HG03066 (cell line): ENCODE measurements at regions not wholly inside any gene's neighbourhood (a gene's known extent, or its start where the extent isn't known, plus 50 kb on each side); places are given as distances from the start of the nearest gene placed in this dataset.

Experiments
- ATAC-seq: cut with Tn5 transposase; IDR thresholded peaks from one replicate; pipeline ENCODE4 v1.9.1; 2021; ENCODE audit warnings: low read depth; ENCODE audit not compliant: unreplicated experiment

GRCh38 chr7:50178166-50178565 is 85.1 kb upstream of the ZPBP start:
- ATAC-seq: no peak

- ATAC-seq: no peak
These were observed 81.9 kb upstream of the ZPBP start for GRCh38 chr7:50174948-50175347.

DNA sequence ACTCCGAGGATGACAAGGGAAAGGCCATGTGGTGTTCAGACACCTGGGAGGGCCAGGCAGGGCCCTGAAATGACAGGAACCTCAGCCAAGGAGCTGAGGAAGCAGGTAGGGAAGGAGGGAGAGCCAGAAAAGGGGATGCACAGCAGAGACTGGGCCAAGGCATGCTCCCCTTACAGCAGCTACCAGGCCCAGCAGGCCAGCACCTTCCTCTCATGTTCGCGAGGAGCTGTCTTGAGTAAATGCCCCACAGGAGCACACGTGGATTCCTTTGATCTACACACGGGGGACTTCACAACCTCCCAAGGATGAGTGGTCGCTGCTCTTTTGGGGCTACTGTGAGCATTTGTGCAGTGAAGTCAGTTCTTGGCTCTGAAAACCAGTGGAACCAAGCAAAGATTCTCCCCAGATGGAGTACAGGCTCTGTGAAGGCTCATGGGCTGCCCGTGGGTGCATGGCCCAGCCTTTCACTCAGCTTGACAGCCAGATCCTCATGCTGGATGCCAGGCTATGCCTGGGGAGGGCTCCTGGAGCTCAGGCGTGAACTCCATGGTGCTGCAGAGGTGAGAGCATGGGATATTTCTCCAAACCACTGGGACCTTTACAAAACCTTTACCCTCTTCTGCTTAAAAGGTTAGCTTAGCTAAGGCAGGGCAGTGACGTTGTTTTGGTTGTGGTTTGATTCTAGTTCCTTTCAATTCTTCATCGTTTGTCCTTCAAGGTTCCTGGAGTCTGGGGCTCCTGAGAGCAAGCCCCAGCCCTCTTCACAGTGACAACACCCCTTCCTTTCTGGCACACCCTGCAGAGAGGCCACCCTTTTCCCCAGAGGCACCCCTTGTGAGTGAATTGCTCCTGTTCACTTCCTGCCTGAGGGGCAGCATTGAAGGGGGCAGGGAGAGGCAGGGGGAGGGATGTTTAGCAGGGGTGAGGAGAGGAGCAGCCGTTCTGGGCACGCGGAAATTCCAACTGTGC is 74.2 kb upstream of the ZPBP start:
- ATAC-seq: no peak

DNA sequence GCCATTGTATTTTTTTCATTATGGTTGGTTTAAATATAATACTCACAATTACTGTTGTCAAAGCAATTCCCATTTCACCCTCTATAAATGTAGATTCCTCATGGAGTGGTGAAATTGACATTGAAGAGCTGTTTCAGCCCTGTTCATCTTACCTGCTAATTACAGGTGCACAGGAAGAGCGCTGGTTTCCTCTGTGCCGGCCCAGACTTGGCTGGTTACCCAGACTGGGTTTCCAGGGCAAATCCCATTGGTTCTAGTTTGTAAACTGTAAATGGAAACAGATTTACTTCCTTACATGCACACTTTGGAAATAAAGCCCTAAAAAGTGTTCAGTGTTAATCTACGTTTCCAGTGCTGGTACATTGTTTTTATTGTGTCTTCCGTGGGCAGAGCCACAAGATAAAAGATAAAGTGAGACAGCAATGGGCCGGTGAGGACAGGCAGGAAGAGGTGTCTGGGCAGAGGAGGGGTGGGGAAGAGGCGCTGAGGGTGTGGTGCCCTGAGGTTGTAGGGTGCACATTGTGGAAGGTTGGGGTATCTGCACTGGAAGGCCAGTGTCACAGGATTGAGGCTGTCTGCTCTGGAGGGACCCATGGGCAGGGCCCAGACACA is 71.6 kb upstream of the ZPBP start:
- ATAC-seq: no peak

- ATAC-seq: no peak
These were observed 67.2 kb upstream of the ZPBP start for GRCh38 chr7:50160206-50160605.

DNA sequence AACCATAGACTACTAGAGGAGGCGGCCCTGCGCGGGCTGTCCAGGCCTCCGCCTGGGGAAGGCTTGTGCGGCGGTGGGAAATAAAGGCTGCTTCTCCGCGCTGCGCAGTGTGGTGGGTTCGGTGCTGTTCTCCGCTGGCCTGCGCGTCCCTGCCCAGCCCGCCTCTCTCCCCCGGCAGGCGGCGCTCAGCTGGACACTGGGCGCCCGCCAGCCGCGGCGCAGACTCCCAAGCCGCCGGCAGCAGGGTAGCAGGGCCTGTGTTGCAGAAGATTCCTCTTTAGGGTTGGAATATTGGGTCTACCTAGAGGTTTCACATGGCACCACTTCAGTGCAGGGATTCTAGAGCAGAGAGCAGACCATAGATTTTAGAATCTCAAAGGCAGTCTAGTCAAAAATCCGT is 66.1 kb upstream of the ZPBP start:
- no peak for ATAC-seq

GRCh38 chr7:50156706-50157105 is 63.7 kb upstream of the ZPBP start:
- no peak for ATAC-seq

DNA sequence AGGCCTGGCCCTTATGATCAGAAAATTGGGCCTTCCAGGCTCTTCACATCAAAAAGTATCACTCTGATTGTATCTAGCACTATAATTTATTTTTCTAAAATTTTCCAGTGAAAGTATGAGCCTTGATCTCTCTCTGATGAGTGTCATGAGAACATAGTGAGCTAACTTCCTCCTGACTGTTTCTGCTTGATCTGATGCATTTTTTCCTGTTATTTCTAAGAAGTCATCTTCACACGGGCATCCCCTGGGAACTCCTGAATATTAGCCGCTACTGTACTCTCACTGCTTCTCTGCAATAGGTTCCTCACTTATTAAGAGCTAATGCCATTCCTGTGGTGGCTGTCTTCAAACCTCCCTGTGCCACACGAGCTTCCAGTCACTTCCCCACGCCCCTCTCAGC is 63.1 kb upstream of the ZPBP start:
- no peak for ATAC-seq

DNA sequence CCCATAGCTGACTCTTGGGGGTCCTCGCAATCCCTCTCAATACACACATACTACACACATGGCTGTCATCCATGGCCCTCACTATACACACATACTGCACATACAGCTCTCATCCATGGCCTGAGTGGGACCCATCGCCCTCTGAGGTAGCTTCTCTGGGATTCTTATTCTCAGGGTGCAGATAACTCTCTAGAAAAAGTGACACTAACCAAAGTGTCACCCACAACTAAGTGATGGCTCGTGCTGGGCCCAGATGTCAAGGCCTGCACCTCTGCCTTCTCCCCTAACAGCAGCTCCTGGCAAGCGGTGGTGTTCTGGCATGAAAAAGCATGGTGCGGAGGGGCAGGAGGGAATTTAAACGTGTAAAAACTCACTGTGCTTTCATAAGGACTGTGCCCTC is 62.7 kb upstream of the ZPBP start:
- no peak for ATAC-seq

- no peak for ATAC-seq
These were observed 60.9 kb upstream of the ZPBP start for GRCh38 chr7:50153995-50154394.

- no peak for ATAC-seq
These were observed 60.1 kb upstream of the ZPBP start for GRCh38 chr7:50153148-50153547.

GRCh38 chr7:50152486-50152885 is 59.4 kb upstream of the ZPBP start:
- no peak for ATAC-seq

DNA sequence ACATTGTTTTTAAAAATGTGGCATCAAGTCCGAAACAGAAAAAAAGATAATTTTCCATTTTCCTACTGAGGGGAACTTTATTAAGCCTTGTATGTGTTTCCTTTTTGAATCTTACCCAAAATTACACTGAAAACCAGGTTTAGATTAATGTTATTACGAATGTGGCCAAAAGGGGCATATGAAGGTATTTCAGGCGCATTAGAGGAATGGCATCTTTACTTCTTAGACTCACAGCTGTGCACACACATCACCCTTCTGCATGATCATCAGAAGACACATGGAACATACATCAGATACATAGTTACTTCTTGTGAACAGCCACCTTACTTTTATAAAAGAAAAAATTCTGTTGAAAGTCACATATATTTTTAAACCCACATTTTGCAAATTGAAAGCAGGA is 58.6 kb upstream of the ZPBP start:
- no peak for ATAC-seq

DNA sequence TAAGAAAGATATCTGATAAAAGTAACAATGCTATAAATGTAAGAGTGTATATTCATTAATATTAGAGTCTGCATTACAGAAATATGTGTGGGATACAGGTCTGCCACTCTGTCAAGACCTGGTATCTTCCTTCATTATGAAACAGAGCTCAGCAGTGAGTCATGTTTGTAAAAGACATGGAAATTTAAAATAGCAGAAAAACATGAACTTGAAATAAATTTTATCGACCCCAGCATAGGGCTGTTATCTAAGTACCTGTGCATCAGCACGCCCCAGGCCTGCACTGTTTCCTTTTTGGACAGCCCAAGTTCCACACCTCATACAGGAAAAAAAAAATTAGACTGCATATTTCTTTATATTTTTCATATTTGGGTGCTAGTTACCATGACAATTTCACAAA is 58.0 kb upstream of the ZPBP start:
- ATAC-seq: no peak

GRCh38 chr7:50149369-50149768 is 56.3 kb upstream of the ZPBP start:
- no peak for ATAC-seq

GRCh38 chr7:50147951-50148808 is 55.1 kb upstream of the ZPBP start:
- ATAC-seq: no peak

DNA sequence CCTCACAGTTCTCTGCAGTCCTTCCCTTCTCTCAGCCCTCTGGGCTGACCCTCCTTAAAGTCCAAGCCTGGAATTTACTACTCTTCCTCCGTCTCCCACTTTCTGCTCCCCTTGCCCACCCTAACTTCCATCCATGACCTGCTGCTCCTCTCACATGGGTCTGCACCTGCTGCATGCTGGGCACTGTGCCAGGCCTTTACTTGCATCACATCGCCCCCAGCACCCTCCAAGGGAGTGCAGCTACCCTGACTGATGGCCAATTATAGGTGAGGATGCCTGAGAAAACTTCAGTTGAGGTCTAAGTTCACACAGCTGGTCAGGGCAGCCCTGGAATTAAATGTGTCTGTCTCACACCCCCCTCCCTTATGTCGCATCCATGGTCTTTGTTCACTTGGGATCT is 53.6 kb upstream of the ZPBP start:
- no peak for ATAC-seq

DNA sequence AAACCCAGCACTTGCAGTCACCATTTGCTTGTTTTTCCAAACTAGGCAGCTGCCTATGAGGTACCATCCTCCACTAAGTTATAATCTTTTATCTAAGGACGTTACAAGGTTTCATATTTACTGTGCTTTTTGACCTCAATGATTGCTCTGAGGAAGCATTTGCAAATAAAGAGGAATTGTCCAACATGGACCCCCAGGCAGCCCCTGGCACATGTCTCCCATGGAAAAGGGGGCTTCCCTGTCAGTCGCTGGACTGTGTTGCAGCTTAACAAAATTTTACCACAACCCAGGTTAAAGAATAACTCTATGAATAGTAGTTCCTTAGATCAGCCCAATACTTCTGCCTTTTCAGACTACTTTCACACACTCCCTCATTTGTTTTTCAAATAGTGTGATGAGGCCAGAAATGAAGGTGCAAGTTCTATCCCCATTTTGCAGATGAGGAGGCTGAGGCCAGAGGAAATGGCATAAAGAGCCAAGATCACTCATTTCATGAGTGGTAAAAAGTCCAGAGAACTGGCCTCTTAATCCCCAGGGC is 52.8 kb upstream of the ZPBP start:
- ATAC-seq: no peak

DNA sequence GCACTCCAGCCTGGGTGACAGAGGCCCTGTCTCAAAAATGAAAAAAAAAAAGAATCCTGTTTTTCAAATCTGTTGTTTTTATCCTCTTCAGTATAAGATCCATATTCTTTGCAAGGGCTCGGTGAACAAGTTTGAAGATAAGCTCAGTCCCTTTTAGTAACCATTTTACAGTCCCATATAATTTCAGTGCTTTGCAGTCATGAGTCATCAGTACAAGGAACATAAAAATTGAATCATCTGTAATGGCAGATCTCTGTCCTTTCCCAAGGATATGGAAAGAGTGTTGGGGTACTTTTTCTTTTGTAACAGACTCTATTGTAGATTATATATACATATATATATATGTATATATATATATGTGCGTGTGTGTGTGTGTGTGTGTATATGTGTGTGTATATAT is 52.2 kb upstream of the ZPBP start:
- ATAC-seq: no peak
